CD14-positive monocyte (primary cell): ENCODE measurements at regions not wholly inside any gene's neighbourhood (a gene's known extent, or its start where the extent isn't known, plus 50 kb on each side); places are given as distances from the start of the nearest gene placed in this dataset.

Source experiments
- DNase-seq, 3 donors: peaks; one replicate each; pipeline ENCODE4 v3.0.0-alpha.2; 2011 to 2022
- H2AFZ ChIP-seq: 2 replicates; pipeline ENCODE4 v1.6.0; 2012; ENCODE audit warnings: mild to moderate bottlenecking, low read depth, low read length, inconsistent platforms; ENCODE audit not compliant: insufficient read depth, poor library complexity, severe bottlenecking
- H3K27ac ChIP-seq, 2 donors: 1 replicate in 1 of 2; 2 replicates in 1 of 2; pipeline ENCODE4 v1.5.1; 2012 to 2013; ENCODE audit warnings: low read length in 2 of 2, control low read depth in 1 of 2, inconsistent platforms in 1 of 2, low read depth in 1 of 2, mild to moderate bottlenecking in 1 of 2
- H3K27me3 ChIP-seq, 2 donors: one replicate each; pipeline versions ENCODE4 v1.6.0 to v1.6.1; 2011 to 2013; ENCODE audit warnings: low read length in 2 of 2; ENCODE audit not compliant: control insufficient read depth in 2 of 2, insufficient read depth in 2 of 2
- H3K36me3 ChIP-seq, 2 donors: replicated peaks in 1 of 2; 1 replicate in 1 of 2; 2 replicates in 1 of 2; pipeline versions ENCODE4 v1.5.1 to v1.6.1; 2012 to 2013; ENCODE audit warnings: low read length in 2 of 2, control low read depth in 1 of 2, inconsistent platforms in 1 of 2, mild to moderate bottlenecking in 1 of 2; ENCODE audit not compliant: insufficient read depth in 2 of 2, control insufficient read depth in 1 of 2
- H3K4me1 ChIP-seq, 2 donors: 1 replicate in 1 of 2; 2 replicates in 1 of 2; pipeline versions ENCODE4 v1.5.1 to v1.6.1; 2012 to 2013; ENCODE audit warnings: low read length in 2 of 2, control low read depth in 1 of 2, inconsistent platforms in 1 of 2, mild to moderate bottlenecking in 1 of 2, moderate library complexity in 1 of 2; ENCODE audit not compliant: insufficient read depth in 2 of 2, control insufficient read depth in 1 of 2
- H3K4me2 ChIP-seq: replicated peaks from 2 replicates; pipeline ENCODE3; 2012; ENCODE audit warnings: low read length, moderate library complexity, mild to moderate bottlenecking; ENCODE audit not compliant: poor library complexity, severe bottlenecking; ENCODE audit errors: extremely low read depth
- H3K4me3 ChIP-seq, 3 experiments: fragments of 200-600 bp in 1 of 3; sonication (generic) in 1 of 3; replicated peaks in 1 of 3; 1 replicate in 2 of 3; 2 replicates in 1 of 3; pipeline ENCODE4 v1.5.1; 2011 to 2013; ENCODE audit warnings: low read length in 3 of 3, mild to moderate bottlenecking in 3 of 3, control low read depth in 2 of 3, low read depth in 2 of 3, inconsistent platforms in 1 of 3, moderate library complexity in 1 of 3
- H3K79me2 ChIP-seq: 2 replicates; pipeline ENCODE4 v1.6.0; 2012; ENCODE audit warnings: mild to moderate bottlenecking, control low read depth, inconsistent platforms, low read length, moderate library complexity; ENCODE audit not compliant: insufficient read depth
- H3K9ac ChIP-seq: 2 replicates; pipeline ENCODE4 v1.6.0; 2017; ENCODE audit warnings: low read length, mild to moderate bottlenecking; ENCODE audit not compliant: insufficient read depth, poor library complexity, severe bottlenecking
- H3K9me3 ChIP-seq, 2 donors: replicated peaks in 1 of 2; 1 replicate in 1 of 2; 2 replicates in 1 of 2; pipeline versions ENCODE4 v1.5.1 to v1.6.1; 2012 to 2013; ENCODE audit warnings: low read length in 2 of 2, control low read depth in 1 of 2; ENCODE audit not compliant: control insufficient read depth in 1 of 2, insufficient read depth in 1 of 2
- H4K20me1 ChIP-seq: 2 replicates; pipeline ENCODE4 v1.6.0; 2012; ENCODE audit warnings: mild to moderate bottlenecking, low read length, control low read depth, moderate library complexity; ENCODE audit not compliant: insufficient read depth
- H3K27ac Mint-ChIP-seq, 7 donors: one replicate each; pipeline ENCODE4 v1.8.0; 2020; ENCODE audit warnings: mild to moderate bottlenecking in 7 of 7, mixed read lengths in 7 of 7, moderate library complexity in 6 of 7, inconsistent platforms in 2 of 7
- H3K27me3 Mint-ChIP-seq, 3 donors: one replicate each; pipeline ENCODE4 v1.8.0; 2021 to 2022; ENCODE audit warnings: low read depth in 3 of 3, mild to moderate bottlenecking in 3 of 3, mixed read lengths in 3 of 3, moderate library complexity in 3 of 3, inconsistent platforms in 1 of 3
- H3K36me3 Mint-ChIP-seq, 2 donors: one replicate each; pipeline ENCODE4 v1.8.0; 2020; ENCODE audit warnings: mixed read lengths in 2 of 2, inconsistent platforms in 1 of 2, mild to moderate bottlenecking in 1 of 2
- H3K4me1 Mint-ChIP-seq: one replicate; pipeline ENCODE4 v1.8.0; 2020; ENCODE audit warnings: mild to moderate bottlenecking, mixed read lengths
- H3K4me3 Mint-ChIP-seq, 2 donors: one replicate each; pipeline ENCODE4 v1.8.0; 2020; ENCODE audit warnings: mild to moderate bottlenecking in 2 of 2, mixed read lengths in 2 of 2, moderate library complexity in 1 of 2
- H3K9me3 Mint-ChIP-seq, 7 donors: one replicate each; pipeline ENCODE4 v1.8.0; 2020 to 2022; ENCODE audit warnings: mixed read lengths in 7 of 7, mild to moderate bottlenecking in 6 of 7, moderate library complexity in 6 of 7, inconsistent platforms in 2 of 7
- CTCF ChIP-seq: fragments of 200-600 bp; IDR thresholded peaks from one replicate; pipeline ENCODE4 v1.8.0; 2022; ENCODE audit warnings: antibody characterized with exemption, mild to moderate bottlenecking
- WGBS: methylation state at CpG from one replicate; pipeline ENCODE4 v1.1.5; 2013; ENCODE audit warnings: missing lambda C conversion rate; ENCODE audit not compliant: insufficient coverage; 5-methylcytosine and 5-hydroxymethylcytosine counted together
- intact Hi-C, 2 donors: fragments of 100-400 bp; cut with micrococcal nuclease; formaldehyde crosslinking; loops; one replicate each; pipeline versions ENCODE4 v1.15.0 to v1.15.1; 2023

GRCh38 chr22:34115722-34116121 is 195.4 kb upstream of the LARGE1 start:
- Histone ChIP-seq H3K27me3 (no peaks in the 10 kb centered on the region), H3K79me2 (no peaks in the 10 kb centered on the region), H3K4me3 (no peak overlapping the region), H3K4me1 (no peaks in the 10 kb centered on the region), H3K36me3 (no peaks in the 10 kb centered on the region), H3K9ac (no peak overlapping the region), H2AFZ (no peak overlapping the region), H3K9me3 (peaks cover 0 to 2% of the 10 kb centered on the region in 2 donors), H4K20me1 (no peaks in the 10 kb centered on the region), H3K27ac (no peak overlapping the region), H3K4me2 (no peak overlapping the region)
- no peak overlapping the region for H3K4me3 Mint-ChIP-seq
- H3K27me3 Mint-ChIP-seq, result peaks cover 0 to 2% (median 2%) of the 10 kb centered on the region in 3 donors
- TF ChIP-seq CTCF, result no peak
- 90% methylated on average over 2 of the region's 2 CpGs for WGBS
- no peak for DNase-seq
- H3K9me3 Mint-ChIP-seq, result peaks cover 0 to 11% (median 5%) of the 10 kb centered on the region in 7 donors
- no peak overlapping the region for H3K27ac Mint-ChIP-seq
- no peaks in the 10 kb centered on the region for H3K4me1 Mint-ChIP-seq
- intact Hi-C loops, result no loop called here
- H3K36me3 Mint-ChIP-seq, result no peaks in the 10 kb centered on the region

- Mint-ChIP-seq H3K36me3 (no peaks in the 10 kb centered on the region), H3K27me3 (peaks cover 0 to 2% (median 2%) of the 10 kb centered on the region in 3 donors), H3K4me1 (no peaks in the 10 kb centered on the region), H3K27ac (no peak overlapping the region), H3K9me3 (peaks cover 0 to 11% (median 5%) of the 10 kb centered on the region in 7 donors), H3K4me3 (no peak overlapping the region)
- no peak overlapping the region for H3K4me2 ChIP-seq
- no peaks in the 10 kb centered on the region for H3K27me3 ChIP-seq
- no peaks in the 10 kb centered on the region for H4K20me1 ChIP-seq
- no peak for DNase-seq
- no peaks in the 10 kb centered on the region for H3K4me1 ChIP-seq
- H3K79me2 ChIP-seq, result no peaks in the 10 kb centered on the region
- no peak overlapping the region for H3K9ac ChIP-seq
- no peaks in the 10 kb centered on the region for H3K36me3 ChIP-seq
- peaks cover 0 to 3% of the 10 kb centered on the region in 2 donors for H3K9me3 ChIP-seq
- intact Hi-C loops, result no loop called here
- H2AFZ ChIP-seq, result no peak overlapping the region
- H3K27ac ChIP-seq, result no peak overlapping the region
- no peak overlapping the region for H3K4me3 ChIP-seq
- TF ChIP-seq CTCF, result no peak
These were observed 195.8 kb upstream of the LARGE1 start for GRCh38 chr22:34116126-34116525.
